Mammary epithelial cell (primary cell): ENCODE measurements at regions not wholly inside any gene's neighbourhood (a gene's known extent, or its start where the extent isn't known, plus 50 kb on each side); places are given as distances from the start of the nearest gene placed in this dataset.

Experiments used
- EZH2 ChIP-seq: IDR thresholded peaks from 2 replicates; pipeline ENCODE4 v1.6.1; 2012; ENCODE audit warnings: low read length, inconsistent platforms, borderline replicate concordance
- TF ChIP-seq, protein P1 (sequence below), 2 donors: IDR thresholded peaks in 1 of 2; conservative IDR thresholded peaks in 1 of 2; 2 replicates each; pipeline ENCODE4 v1.5.1; 2011 to 2012; ENCODE audit warnings: inconsistent platforms in 2 of 2, low read length in 2 of 2, mild to moderate bottlenecking in 2 of 2, control low read depth in 1 of 2, low read depth in 1 of 2; ENCODE audit not compliant: insufficient read depth in 1 of 2; ENCODE audit errors: extremely low read depth in 1 of 2

DNA sequence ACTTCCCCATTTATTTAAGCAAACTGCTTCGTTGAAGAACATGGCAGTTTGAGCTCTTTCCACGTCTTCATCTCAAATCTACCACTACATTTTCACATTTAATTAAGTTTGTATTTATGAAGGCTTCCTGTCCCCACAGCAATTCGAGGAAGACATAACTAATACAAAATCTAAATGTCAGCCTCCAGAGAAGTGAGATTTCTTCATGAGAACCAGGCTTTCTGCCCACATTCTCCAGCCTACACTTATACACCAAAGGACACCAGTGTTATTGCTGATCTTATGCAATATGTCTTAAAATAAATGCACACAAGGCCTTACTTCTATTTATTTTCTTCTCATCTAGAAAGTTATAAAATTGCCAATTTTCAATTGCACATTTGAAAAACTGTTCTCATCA lies 1209.3 kb upstream of the FAM98A start:
- TF ChIP-seq, protein P1, sequence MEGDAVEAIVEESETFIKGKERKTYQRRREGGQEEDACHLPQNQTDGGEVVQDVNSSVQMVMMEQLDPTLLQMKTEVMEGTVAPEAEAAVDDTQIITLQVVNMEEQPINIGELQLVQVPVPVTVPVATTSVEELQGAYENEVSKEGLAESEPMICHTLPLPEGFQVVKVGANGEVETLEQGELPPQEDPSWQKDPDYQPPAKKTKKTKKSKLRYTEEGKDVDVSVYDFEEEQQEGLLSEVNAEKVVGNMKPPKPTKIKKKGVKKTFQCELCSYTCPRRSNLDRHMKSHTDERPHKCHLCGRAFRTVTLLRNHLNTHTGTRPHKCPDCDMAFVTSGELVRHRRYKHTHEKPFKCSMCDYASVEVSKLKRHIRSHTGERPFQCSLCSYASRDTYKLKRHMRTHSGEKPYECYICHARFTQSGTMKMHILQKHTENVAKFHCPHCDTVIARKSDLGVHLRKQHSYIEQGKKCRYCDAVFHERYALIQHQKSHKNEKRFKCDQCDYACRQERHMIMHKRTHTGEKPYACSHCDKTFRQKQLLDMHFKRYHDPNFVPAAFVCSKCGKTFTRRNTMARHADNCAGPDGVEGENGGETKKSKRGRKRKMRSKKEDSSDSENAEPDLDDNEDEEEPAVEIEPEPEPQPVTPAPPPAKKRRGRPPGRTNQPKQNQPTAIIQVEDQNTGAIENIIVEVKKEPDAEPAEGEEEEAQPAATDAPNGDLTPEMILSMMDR (conservative IDR thresholded peaks at IDR 0.05 in 1 of 2, IDR thresholded peaks at IDR 0.05 in 1 of 2; ENCODE audit: extremely low read depth in 1 of 2, insufficient read depth in 1 of 2, low read depth in 1 of 2, low read length in 2 of 2), result no peak
- TF ChIP-seq EZH2, result no peak
